GM19395 (cell line): ENCODE measurements at regions not wholly inside any gene's neighbourhood (a gene's known extent, or its start where the extent isn't known, plus 50 kb on each side); places are given as distances from the start of the nearest gene placed in this dataset.

Experiments used
- ATAC-seq: cut with Tn5 transposase; IDR thresholded peaks from one replicate; pipeline ENCODE4 v1.9.1; 2021; ENCODE audit warnings: mild to moderate bottlenecking, moderate library complexity; ENCODE audit not compliant: unreplicated experiment

DNA sequence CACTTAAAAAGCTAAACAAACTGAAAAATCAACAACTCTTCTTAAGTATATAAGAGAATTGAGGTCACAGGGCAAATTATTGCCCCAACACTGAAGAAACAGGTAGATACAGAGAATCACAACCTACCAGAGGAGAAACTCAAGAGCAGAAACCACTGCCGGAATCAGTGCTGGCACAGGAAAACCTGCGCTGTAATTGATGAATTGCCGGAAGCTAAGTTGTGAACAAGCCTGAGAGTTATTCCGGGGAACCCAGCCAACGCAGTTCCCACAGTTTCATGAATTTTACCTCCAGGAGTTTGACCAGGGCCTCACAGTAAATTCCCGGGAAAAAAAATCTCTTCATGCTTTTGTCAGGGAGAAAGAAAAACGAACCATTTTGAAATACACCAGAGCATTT is 657.1 kb upstream of the BRINP3 start:
- no peak for ATAC-seq

GRCh38 chr1:191140038-191140437 is 662.4 kb upstream of the BRINP3 start:
- no peak for ATAC-seq

GRCh38 chr1:191142748-191143147 is 665.1 kb upstream of the BRINP3 start:
- ATAC-seq, result no peak

GRCh38 chr1:191145834-191146233 is 668.2 kb upstream of the BRINP3 start:
- no peak for ATAC-seq

GRCh38 chr1:191151321-191151807 is 673.7 kb upstream of the BRINP3 start:
- ATAC-seq, result no peak

- ATAC-seq, result no peak
Observed at GRCh38 chr1:191152776-191153175, 675.1 kb upstream of the BRINP3 start.

- ATAC-seq, result no peak
Observed at GRCh38 chr1:191155178-191155577, 677.5 kb upstream of the BRINP3 start.

GRCh38 chr1:191160837-191161236 is 683.2 kb upstream of the BRINP3 start:
- ATAC-seq, result no peak

GRCh38 chr1:191162762-191163161 is 685.1 kb upstream of the BRINP3 start:
- ATAC-seq, result no peak

GRCh38 chr1:191163621-191164020 is 686.0 kb upstream of the BRINP3 start:
- no peak for ATAC-seq

- ATAC-seq, result peak; percentile 99
Observed at GRCh38 chr1:191174298-191174697, 696.6 kb upstream of the BRINP3 start.

DNA sequence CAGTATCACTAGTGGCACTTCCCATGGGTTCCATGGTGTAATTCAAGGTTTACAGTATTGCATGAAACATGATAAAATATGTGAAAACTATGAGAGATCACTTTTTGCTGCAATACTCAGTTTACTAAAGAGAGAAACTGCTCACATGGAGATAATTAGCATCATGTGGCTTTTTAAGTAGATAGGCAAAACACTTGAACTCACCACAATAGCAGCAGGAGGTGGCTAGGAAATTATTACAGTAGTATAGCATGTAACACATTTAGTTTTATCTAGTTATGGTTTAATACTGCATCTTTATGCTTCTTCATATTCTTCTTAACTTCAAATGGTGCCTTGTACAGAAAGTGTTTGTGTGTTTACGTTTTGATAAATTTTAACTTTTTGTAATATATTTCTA is 698.5 kb upstream of the BRINP3 start:
- no peak for ATAC-seq

DNA sequence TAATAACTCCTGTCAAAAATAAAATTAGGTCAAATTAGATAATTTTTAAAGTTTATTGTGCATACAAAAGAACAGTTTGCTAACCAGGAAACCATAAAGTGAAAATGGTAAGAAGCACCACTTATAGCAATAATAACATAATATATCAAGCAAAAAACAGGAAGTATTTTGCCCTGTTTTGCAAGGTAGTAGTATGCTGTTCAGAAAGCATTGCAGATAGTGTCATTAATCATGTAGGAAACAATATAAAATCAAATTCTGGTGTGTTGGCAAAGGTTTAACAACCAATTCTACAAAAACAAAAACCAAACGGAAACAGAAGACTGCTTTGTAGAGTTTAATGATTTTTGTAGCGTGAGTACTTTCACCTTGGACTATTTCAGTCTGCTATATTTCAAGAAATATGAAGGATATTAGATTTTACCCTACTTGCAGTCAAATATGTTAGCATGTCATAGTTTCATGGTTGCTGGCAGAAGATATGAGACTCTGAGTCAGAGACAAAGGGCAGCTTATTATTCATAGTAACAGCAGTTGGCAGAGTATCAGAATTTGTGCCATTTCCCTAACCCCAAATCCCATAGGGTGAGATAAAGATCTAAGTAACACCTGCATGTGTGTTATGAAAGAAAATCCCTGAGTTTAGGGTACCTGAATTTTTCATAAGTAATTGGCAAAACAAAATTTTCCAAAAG is 729.0 kb upstream of the BRINP3 start:
- ATAC-seq, result no peak

- no peak for ATAC-seq
Observed at GRCh38 chr1:191222206-191222605, 744.5 kb upstream of the BRINP3 start.

GRCh38 chr1:191240925-191241324 is 763.3 kb upstream of the BRINP3 start:
- ATAC-seq, result no peak

DNA sequence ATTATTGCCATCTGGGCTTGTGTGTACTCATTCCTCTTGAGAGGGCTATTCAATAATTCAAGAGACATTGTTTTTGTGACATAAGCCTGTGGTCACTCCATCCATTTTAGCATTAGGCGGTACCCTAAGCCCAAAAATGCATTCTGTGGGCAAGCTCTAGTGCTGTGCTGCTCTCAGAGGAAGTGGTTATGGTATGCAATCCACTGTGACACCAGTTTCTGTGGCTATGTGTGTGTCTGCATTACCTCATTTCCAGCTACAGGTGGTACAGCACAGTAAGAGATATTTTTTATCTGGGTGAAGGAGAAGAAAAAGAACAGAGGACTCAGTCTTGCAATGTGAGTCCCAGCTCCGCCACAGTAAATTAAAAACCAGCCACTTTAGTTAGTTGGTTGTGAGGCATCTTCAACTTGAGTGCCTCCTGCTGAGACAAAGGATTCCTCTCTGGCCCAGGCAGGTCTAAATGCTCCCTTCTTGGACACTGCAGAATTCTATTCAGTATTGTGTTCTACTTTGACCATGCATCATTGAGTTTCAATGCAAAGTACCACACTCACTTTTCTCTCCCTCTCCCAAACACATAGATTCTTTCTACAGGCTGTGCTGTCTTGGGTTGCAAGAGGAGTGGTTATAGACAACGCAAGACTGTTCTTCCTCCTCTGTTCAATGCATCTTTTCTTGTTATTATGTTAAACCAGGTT is 777.8 kb upstream of the BRINP3 start:
- no peak for ATAC-seq

- ATAC-seq, result no peak
Observed at GRCh38 chr1:191256917-191257316, 779.3 kb upstream of the BRINP3 start.

DNA sequence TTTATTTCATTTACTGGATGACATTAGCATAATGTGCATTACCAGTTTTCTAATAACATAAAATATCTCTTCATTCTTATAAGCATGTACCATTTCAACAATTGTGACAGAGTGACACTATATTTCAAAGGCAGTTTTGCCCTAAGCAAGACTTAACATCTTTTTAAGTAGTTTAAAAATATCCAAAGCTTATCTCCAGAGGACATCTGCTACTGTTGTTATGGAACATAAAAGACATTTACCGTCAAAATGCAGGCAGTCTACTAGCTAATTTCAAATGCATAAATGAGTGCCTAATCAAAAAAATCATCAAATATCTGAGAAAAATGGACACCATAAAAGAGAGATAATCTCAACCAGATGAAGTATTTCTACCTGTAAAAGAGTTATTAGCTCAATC is 782.4 kb upstream of the BRINP3 start:
- no peak for ATAC-seq

- no peak for ATAC-seq
Observed at GRCh38 chr1:191261111-191261510, 783.4 kb upstream of the BRINP3 start.

GRCh38 chr1:191279266-191279800 is 801.7 kb upstream of the BRINP3 start:
- ATAC-seq, result no peak

GRCh38 chr1:191284175-191284574 is 806.5 kb upstream of the BRINP3 start:
- ATAC-seq, result no peak

DNA sequence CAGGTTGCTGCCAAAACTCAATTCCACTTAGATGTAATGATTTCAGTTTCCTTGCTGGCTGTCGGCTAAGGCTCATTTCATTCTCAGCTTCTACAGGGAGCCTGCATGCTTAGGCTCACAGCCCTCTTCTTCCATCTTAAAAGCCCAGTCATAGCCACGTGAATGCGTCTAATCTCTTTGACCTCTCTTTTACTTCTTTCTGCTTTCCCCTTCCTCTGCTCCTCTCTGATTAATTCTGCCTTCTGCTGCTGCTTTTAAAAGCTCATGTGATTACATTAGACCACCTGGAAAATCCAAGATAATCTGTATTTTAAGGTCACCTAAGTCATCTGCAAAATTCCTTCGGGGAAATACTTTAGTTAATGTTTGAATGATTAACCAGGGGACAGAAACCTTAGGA is 812.8 kb upstream of the BRINP3 start:
- no peak for ATAC-seq
